Sigmoid colon (tissue), 6 donors: ENCODE measurements at regions not wholly inside any gene's neighbourhood (a gene's known extent, or its start where the extent isn't known, plus 50 kb on each side); places are given as distances from the start of the nearest gene placed in this dataset.

Source experiments
- DNase-seq: peaks from one replicate; pipeline ENCODE4 v3.0.0-alpha.2; 2019
- H3K27ac ChIP-seq, 4 donors: fragments of 200-600 bp; sonication (generic); one replicate each; pipeline ENCODE4 v1.5.1; 2016 to 2019; ENCODE audit warnings: mild to moderate bottlenecking in 1 of 4
- H3K27me3 ChIP-seq, 3 donors: fragments of 200-600 bp; sonication (generic); one replicate each; pipeline ENCODE4 v1.5.1; 2019; ENCODE audit warnings: mild to moderate bottlenecking in 1 of 3
- H3K36me3 ChIP-seq, 4 donors: fragments of 200-600 bp; sonication (generic); one replicate each; pipeline ENCODE4 v1.5.1; 2016 to 2019
- H3K4me1 ChIP-seq, 4 donors: fragments of 200-600 bp; sonication (generic); one replicate each; pipeline ENCODE4 v1.5.1; 2017 to 2019
- H3K4me3 ChIP-seq, 4 donors: fragments of 200-600 bp; sonication (generic); one replicate each; pipeline ENCODE4 v1.5.1; 2017 to 2019; ENCODE audit warnings: mild to moderate bottlenecking in 2 of 4, moderate library complexity in 1 of 4
- H3K9me3 ChIP-seq, 4 donors: fragments of 200-600 bp in 3 of 4; sonication (generic) in 3 of 4; one replicate each; pipeline versions ENCODE4 v1.5.1 to v1.6.1; 2013 to 2019
- EP300 ChIP-seq, 4 donors: sonication (generic); formaldehyde crosslinking; IDR thresholded peaks; one replicate each; pipeline ENCODE4 v1.6.1; 2017; ENCODE audit warnings: antibody characterized with exemption in 4 of 4
- POLR2A ChIP-seq, 2 donors: fragments of 450-650 bp; IDR thresholded peaks; one replicate each; pipeline ENCODE4 v1.6.1; 2016; ENCODE audit warnings: antibody characterized with exemption in 2 of 2, mild to moderate bottlenecking in 2 of 2, moderate library complexity in 2 of 2
- POLR2AphosphoS5 ChIP-seq, 4 donors: sonication (generic); formaldehyde crosslinking; IDR thresholded peaks; one replicate each; pipeline ENCODE4 v1.6.1; 2017; ENCODE audit warnings: antibody characterized with exemption in 4 of 4
- WGBS, 2 donors: extraction: QIAGEN DNeasy Blood & Tissue Kit; methylation state at CpG; one replicate each; pipeline ENCODE4 v1.1.7; 2013; 5-methylcytosine and 5-hydroxymethylcytosine counted together
- intact Hi-C: fragments of 100-400 bp; cut with DNase I; formaldehyde crosslinking; loops from one replicate; pipeline ENCODE4 v1.15.1; 2023
- TF ChIP-seq, protein P1 (sequence below), 4 experiments: fragments of 450-650 bp in 3 of 4; fragments of 200-600 bp in 1 of 4; IDR thresholded peaks; one replicate each; pipeline ENCODE4 v1.5.1; 2016 to 2019; ENCODE audit warnings: antibody characterized with exemption in 4 of 4, mild to moderate bottlenecking in 3 of 4, moderate library complexity in 2 of 4
- donor health status: healthy with polysubstance abuse.
- donor health status: healthy.

DNA sequence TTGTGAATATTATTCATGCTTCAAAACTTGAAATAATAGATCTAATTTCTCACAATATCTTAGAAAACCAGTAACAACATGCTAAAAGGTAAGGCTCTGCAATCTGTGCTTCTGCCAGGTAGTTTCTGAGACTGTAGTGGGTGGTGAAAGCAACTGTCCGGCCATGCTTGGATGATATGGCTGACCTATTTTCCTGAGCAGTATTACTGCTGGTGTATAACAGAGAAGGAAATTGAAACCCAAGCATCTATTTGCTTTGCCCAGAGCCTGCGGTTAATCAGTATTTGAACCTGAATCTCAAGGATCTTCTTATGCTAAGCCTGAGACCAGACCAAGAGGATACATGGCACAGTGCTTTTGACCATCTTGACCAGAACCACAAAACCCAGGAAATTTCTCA, 563.8 kb downstream of the COL12A1 start:
- intact Hi-C loops = no loop called here
- Histone ChIP-seq H3K27ac (no peak overlapping the region), H3K36me3 (no peaks in the 10 kb centered on the region), H3K4me3 (no peak overlapping the region), H3K4me1 (no peaks in the 10 kb centered on the region), H3K9me3 (no peaks in the 10 kb centered on the region), H3K27me3 (no peaks in the 10 kb centered on the region)
- DNase-seq = no peak
- TF ChIP-seq POLR2AphosphoS5 (IDR thresholded peaks at IDR 0.05) (no peak), POLR2A (IDR thresholded peaks at IDR 0.05) (no peak), EP300 (IDR thresholded peaks at IDR 0.05) (no peak)
- TF ChIP-seq, protein P1, sequence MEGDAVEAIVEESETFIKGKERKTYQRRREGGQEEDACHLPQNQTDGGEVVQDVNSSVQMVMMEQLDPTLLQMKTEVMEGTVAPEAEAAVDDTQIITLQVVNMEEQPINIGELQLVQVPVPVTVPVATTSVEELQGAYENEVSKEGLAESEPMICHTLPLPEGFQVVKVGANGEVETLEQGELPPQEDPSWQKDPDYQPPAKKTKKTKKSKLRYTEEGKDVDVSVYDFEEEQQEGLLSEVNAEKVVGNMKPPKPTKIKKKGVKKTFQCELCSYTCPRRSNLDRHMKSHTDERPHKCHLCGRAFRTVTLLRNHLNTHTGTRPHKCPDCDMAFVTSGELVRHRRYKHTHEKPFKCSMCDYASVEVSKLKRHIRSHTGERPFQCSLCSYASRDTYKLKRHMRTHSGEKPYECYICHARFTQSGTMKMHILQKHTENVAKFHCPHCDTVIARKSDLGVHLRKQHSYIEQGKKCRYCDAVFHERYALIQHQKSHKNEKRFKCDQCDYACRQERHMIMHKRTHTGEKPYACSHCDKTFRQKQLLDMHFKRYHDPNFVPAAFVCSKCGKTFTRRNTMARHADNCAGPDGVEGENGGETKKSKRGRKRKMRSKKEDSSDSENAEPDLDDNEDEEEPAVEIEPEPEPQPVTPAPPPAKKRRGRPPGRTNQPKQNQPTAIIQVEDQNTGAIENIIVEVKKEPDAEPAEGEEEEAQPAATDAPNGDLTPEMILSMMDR (IDR thresholded peaks at IDR 0.05) = no peak
- 73 to 90% methylated on average over 2 of the region's 2 CpGs for WGBS, 2 donors

DNA sequence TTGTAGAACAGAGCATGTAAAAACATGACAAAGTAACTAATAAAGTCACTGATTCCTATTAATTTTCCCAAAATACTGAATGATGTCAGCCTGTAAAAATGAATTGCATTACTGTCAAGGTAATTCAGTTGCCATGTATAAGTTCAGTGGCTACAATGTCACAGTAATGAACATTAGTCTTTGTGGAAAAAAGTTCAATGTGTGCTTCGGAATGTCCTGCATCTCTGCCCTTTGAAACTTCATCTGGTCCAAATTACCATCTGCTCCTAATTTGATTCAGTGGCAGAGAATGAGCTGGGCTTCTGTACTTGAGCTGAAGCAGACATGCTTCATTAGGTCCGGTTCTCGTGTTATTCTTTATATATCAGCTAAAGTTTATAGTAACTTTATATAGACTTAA, 567.4 kb downstream of the COL12A1 start:
- Histone ChIP-seq H3K4me1 (no peaks in the 10 kb centered on the region), H3K9me3 (no peaks in the 10 kb centered on the region), H3K4me3 (no peak overlapping the region), H3K36me3 (no peaks in the 10 kb centered on the region), H3K27ac (no peak overlapping the region), H3K27me3 (no peaks in the 10 kb centered on the region)
- WGBS, 2 donors = 72% methylated on average over 3 of the region's 3 CpGs
- no peak for DNase-seq
- intact Hi-C loops = no loop called here
- TF ChIP-seq POLR2A (IDR thresholded peaks at IDR 0.05) (no peak), EP300 (IDR thresholded peaks at IDR 0.05) (no peak), POLR2AphosphoS5 (IDR thresholded peaks at IDR 0.05) (no peak)
- TF ChIP-seq, protein P1 (IDR thresholded peaks at IDR 0.05) = no peak

DNA sequence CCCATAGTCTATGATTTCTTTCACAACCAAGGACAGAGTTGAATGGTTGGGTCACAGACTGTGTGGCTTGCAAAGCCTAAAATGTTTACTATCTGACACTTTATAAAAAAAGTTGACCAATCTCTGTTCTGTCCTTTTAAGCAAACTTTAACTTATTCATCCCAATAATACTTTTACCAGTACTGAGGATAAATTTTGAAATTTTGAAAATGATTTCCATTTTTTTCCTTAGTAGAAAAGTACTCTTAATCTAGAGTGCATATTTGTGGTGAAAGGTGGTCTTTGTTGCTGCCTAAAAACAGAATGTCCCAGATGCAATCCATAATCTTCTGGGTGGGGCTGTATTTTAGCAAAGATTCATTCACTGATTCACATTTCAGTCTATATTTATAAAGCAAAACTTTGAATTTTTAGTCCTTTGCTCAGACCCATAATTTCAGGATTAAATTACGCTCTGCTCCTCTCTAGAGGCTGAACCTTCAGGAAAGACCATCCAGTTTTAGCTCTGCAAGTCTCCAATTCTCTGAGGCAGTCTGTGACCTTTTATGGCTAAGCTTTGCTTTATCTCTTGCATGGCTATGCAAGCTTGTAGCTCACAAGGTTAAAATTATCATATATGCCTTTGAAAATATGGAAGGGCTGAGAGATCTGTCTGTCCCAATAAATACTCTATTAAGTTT, 573.5 kb downstream of the COL12A1 start:
- WGBS, 2 donors = 59 to 87% methylated on average over 1 of the region's 1 CpG
- no peaks in the 10 kb centered on the region for H3K27me3 ChIP-seq
- H3K36me3 ChIP-seq = no peaks in the 10 kb centered on the region
- TF ChIP-seq POLR2AphosphoS5 (IDR thresholded peaks at IDR 0.05) = no peak
- TF ChIP-seq EP300 (IDR thresholded peaks at IDR 0.05) = no peak
- TF ChIP-seq, protein P1 (IDR thresholded peaks at IDR 0.05) = no peak
- TF ChIP-seq POLR2A (IDR thresholded peaks at IDR 0.05) = no peak
- H3K4me1 ChIP-seq = no peaks in the 10 kb centered on the region
- DNase-seq = no peak
- intact Hi-C loops = no loop called here
- no peak overlapping the region for H3K4me3 ChIP-seq
- H3K27ac ChIP-seq = no peak overlapping the region
- H3K9me3 ChIP-seq = no peaks in the 10 kb centered on the region

DNA sequence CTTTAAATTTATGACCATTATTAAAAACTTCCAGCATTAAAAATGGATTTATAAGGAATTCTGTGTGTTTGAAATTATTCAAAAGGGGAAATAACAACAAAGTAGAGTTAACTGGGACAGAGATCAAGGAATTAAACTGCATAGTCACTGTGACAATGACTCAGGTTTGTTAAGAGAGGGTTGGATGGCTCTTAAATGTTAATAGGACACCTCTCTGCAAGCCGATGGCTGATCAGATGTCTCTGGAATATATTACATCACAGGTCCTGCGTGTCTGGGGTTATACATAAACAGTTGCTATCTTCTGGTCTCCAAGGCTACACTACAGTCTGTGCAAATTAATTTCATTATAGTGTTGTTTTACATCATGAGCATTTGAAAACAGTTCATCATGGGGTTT, 574.3 kb downstream of the COL12A1 start:
- 73 to 83% methylated on average over 2 of the region's 2 CpGs for WGBS, 2 donors
- Histone ChIP-seq H3K9me3 (no peaks in the 10 kb centered on the region), H3K27me3 (no peaks in the 10 kb centered on the region), H3K4me3 (no peak overlapping the region), H3K4me1 (no peaks in the 10 kb centered on the region), H3K36me3 (no peaks in the 10 kb centered on the region), H3K27ac (no peak overlapping the region)
- intact Hi-C loops = no loop called here
- no peak for DNase-seq
- TF ChIP-seq EP300 (IDR thresholded peaks at IDR 0.05) = no peak
- no peak for TF ChIP-seq POLR2A (IDR thresholded peaks at IDR 0.05)
- TF ChIP-seq, protein P1 (IDR thresholded peaks at IDR 0.05) = no peak
- TF ChIP-seq POLR2AphosphoS5 (IDR thresholded peaks at IDR 0.05) = no peak

DNA sequence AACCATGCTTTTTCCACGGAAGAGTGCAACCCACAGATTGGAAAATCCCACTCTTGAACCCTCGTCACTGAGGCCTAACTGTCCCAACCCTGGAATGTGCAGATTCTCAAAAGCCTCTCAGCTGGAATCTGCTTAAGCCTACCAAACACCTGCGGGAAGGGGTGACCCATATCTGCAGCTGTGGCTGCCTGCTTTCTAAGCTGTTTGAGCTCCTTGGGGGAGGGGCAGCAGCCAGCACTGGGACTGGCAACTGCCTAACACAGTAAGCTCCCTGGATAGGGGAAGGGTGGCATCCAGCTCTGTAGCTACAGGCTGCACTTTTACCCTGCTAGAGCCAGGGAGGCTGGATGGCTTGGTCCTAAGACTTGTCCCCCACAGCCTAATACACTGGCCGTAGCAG, 579.6 kb downstream of the COL12A1 start:
- H3K4me3 ChIP-seq = no peak overlapping the region
- H3K36me3 ChIP-seq = no peaks in the 10 kb centered on the region
- H3K9me3 ChIP-seq = peaks cover 0 to 4% (median 2%) of the 10 kb centered on the region in 4 donors
- H3K27ac ChIP-seq = no peak overlapping the region
- DNase-seq = no peak
- no peaks in the 10 kb centered on the region for H3K27me3 ChIP-seq
- H3K4me1 ChIP-seq = no peaks in the 10 kb centered on the region
- intact Hi-C loops = no loop called here
- TF ChIP-seq POLR2A (IDR thresholded peaks at IDR 0.05) (no peak), EP300 (IDR thresholded peaks at IDR 0.05) (no peak), POLR2AphosphoS5 (IDR thresholded peaks at IDR 0.05) (no peak)
- TF ChIP-seq, protein P1 (IDR thresholded peaks at IDR 0.05) = no peak
- WGBS, 2 donors = 72 to 82% methylated on average over 4 of the region's 4 CpGs
